H9 (cell line): ENCODE measurements at regions not wholly inside any gene's neighbourhood (a gene's known extent, or its start where the extent isn't known, plus 50 kb on each side); places are given as distances from the start of the nearest gene placed in this dataset.

Experiments
- DNase-seq: peaks from one replicate; pipeline ENCODE4 v3.0.0-alpha.2; 2017
- H2AFZ ChIP-seq: one replicate; pipeline ENCODE4 v1.6.1; 2013; ENCODE audit warnings: mild to moderate bottlenecking, low read length, control low read depth, moderate library complexity
- H2AK5ac ChIP-seq: 2 replicates; pipeline ENCODE4 v1.6.1; 2013; ENCODE audit warnings: low read length, control low read depth, mixed read lengths; ENCODE audit not compliant: insufficient read length
- H2BK120ac ChIP-seq: one replicate; pipeline ENCODE4 v1.6.1; 2013; ENCODE audit warnings: low read depth, mild to moderate bottlenecking, low read length, control low read depth, inconsistent platforms; ENCODE audit not compliant: poor library complexity, severe bottlenecking
- H2BK12ac ChIP-seq: 2 replicates; pipeline ENCODE4 v1.6.1; 2013; ENCODE audit warnings: low read length, control low read depth, mixed read lengths, low read depth; ENCODE audit not compliant: insufficient read length
- H2BK15ac ChIP-seq: 2 replicates; pipeline ENCODE4 v1.6.1; 2013; ENCODE audit warnings: low read depth, low read length, control low read depth
- H2BK20ac ChIP-seq: one replicate; pipeline ENCODE4 v1.6.1; 2013; ENCODE audit warnings: low read depth, mild to moderate bottlenecking, low read length, control low read depth, inconsistent platforms; ENCODE audit not compliant: poor library complexity, severe bottlenecking
- H2BK5ac ChIP-seq: 2 replicates; pipeline ENCODE4 v1.6.1; 2013; ENCODE audit warnings: low read length, control low read depth, mixed read lengths; ENCODE audit not compliant: insufficient read length
- H3K14ac ChIP-seq: 2 replicates; pipeline ENCODE4 v1.6.1; 2013; ENCODE audit warnings: low read length, control low read depth; ENCODE audit not compliant: insufficient read depth
- H3K18ac ChIP-seq: 2 replicates; pipeline ENCODE4 v1.6.1; 2013; ENCODE audit warnings: low read depth, mild to moderate bottlenecking, mixed read lengths, low read length, control low read depth; ENCODE audit not compliant: insufficient read length
- H3K23ac ChIP-seq: 2 replicates; pipeline ENCODE4 v1.6.1; 2013; ENCODE audit warnings: low read length, control low read depth, mixed read lengths, low read depth; ENCODE audit not compliant: insufficient read length
- H3K23me2 ChIP-seq: 2 replicates; pipeline ENCODE4 v1.6.1; 2013; ENCODE audit warnings: low read depth, mild to moderate bottlenecking, mixed read lengths, low read length, control low read depth; ENCODE audit not compliant: insufficient read length, poor library complexity, severe bottlenecking
- H3K27ac ChIP-seq: 2 replicates; pipeline ENCODE4 v1.5.1; 2013; ENCODE audit warnings: low read length, control low read depth, mixed read lengths, low read depth; ENCODE audit not compliant: insufficient read length
- H3K27me3 ChIP-seq: 2 replicates; pipeline ENCODE4 v1.6.1; 2013; ENCODE audit warnings: low read length, control low read depth, inconsistent platforms; ENCODE audit not compliant: insufficient read depth
- H3K4ac ChIP-seq: 2 replicates; pipeline ENCODE4 v1.6.1; 2013; ENCODE audit warnings: low read depth, mild to moderate bottlenecking, control low read depth, inconsistent platforms, low read length, moderate library complexity
- H3K4me1 ChIP-seq: 2 replicates; pipeline ENCODE4 v1.6.1; 2013; ENCODE audit warnings: low read length, control low read depth, inconsistent platforms; ENCODE audit not compliant: insufficient read depth
- H3K4me2 ChIP-seq: 2 replicates; pipeline ENCODE4 v1.6.1; 2013; ENCODE audit warnings: low read length, control low read depth, mixed read lengths; ENCODE audit not compliant: insufficient read length, insufficient read depth
- H3K56ac ChIP-seq: 2 replicates; pipeline ENCODE4 v1.6.1; 2013; ENCODE audit warnings: low read depth, mild to moderate bottlenecking, mixed read lengths, low read length, control low read depth; ENCODE audit not compliant: insufficient read length
- H3K79me1 ChIP-seq: 2 replicates; pipeline ENCODE4 v1.6.1; 2013; ENCODE audit warnings: low read depth, mild to moderate bottlenecking, moderate library complexity, low read length, control low read depth, inconsistent platforms; ENCODE audit not compliant: insufficient read depth, poor library complexity, severe bottlenecking
- H3K79me2 ChIP-seq: 2 replicates; pipeline ENCODE4 v1.6.1; 2013; ENCODE audit warnings: low read length, control low read depth, inconsistent platforms; ENCODE audit not compliant: insufficient read depth
- H3K9ac ChIP-seq: 2 replicates; pipeline ENCODE4 v1.6.1; 2013; ENCODE audit warnings: low read length, control low read depth, mixed read lengths; ENCODE audit not compliant: insufficient read length; ENCODE audit errors: extremely low read depth
- H3K9me3 ChIP-seq: one replicate; pipeline ENCODE4 v1.6.1; 2013; ENCODE audit warnings: low read depth, low read length, inconsistent platforms; ENCODE audit not compliant: control insufficient read depth
- H3T11ph ChIP-seq: one replicate; pipeline ENCODE4 v1.6.1; 2013; ENCODE audit warnings: mild to moderate bottlenecking, low read length, control low read depth, inconsistent platforms
- H4K20me1 ChIP-seq: one replicate; pipeline ENCODE4 v1.6.1; 2013; ENCODE audit not compliant: control insufficient read depth, insufficient read length, insufficient read depth
- H4K5ac ChIP-seq: 2 replicates; pipeline ENCODE4 v1.6.1; 2013; ENCODE audit warnings: low read depth, mild to moderate bottlenecking, mixed read lengths, low read length, control low read depth; ENCODE audit not compliant: insufficient read length
- H4K8ac ChIP-seq: replicated peaks from 2 replicates; pipeline ENCODE4 v1.6.1; 2013; ENCODE audit warnings: low read length, control low read depth, mixed read lengths, low read depth; ENCODE audit not compliant: insufficient read length
- H4K91ac ChIP-seq: 2 replicates; pipeline ENCODE4 v1.6.1; 2013; ENCODE audit warnings: low read depth, mild to moderate bottlenecking, moderate library complexity, mixed read lengths, low read length, control low read depth; ENCODE audit not compliant: insufficient read length
- H3K27ac Mint-ChIP-seq, 3 experiments: 2 replicates in 2 of 3; 3 replicates in 1 of 3; pipeline ENCODE4 v1.8.0; 2020 to 2021; ENCODE audit warnings: mixed read lengths in 3 of 3, mild to moderate bottlenecking in 1 of 3, moderate library complexity in 1 of 3
- H3K27me3 Mint-ChIP-seq: 2 replicates; pipeline ENCODE4 v1.8.0; 2021; ENCODE audit warnings: low read depth, mild to moderate bottlenecking, moderate library complexity, mixed read lengths
- H3K36me3 Mint-ChIP-seq, 3 experiments: 2 replicates in 2 of 3; 3 replicates in 1 of 3; pipeline ENCODE4 v1.8.0; 2020 to 2021; ENCODE audit warnings: low read depth in 3 of 3, mixed read lengths in 3 of 3; ENCODE audit not compliant: insufficient read depth in 1 of 3
- H3K4me1 Mint-ChIP-seq, 2 experiments: 2 replicates each; pipeline ENCODE4 v1.8.0; 2020; ENCODE audit warnings: mixed read lengths in 2 of 2
- H3K4me3 Mint-ChIP-seq, 2 experiments: 2 replicates in 1 of 2; 3 replicates in 1 of 2; pipeline ENCODE4 v1.8.0; 2020 to 2021; ENCODE audit warnings: mild to moderate bottlenecking in 2 of 2, mixed read lengths in 2 of 2, moderate library complexity in 1 of 2
- H3K9me3 Mint-ChIP-seq, 2 experiments: 2 replicates in 1 of 2; 3 replicates in 1 of 2; pipeline ENCODE4 v1.8.0; 2020; ENCODE audit warnings: mild to moderate bottlenecking in 2 of 2, mixed read lengths in 2 of 2, moderate library complexity in 1 of 2
- WGBS: extraction: QIAGEN DNeasy Blood & Tissue Kit; methylation state at CpG from one replicate; pipeline ENCODE4 v1.1.7; 2013; ENCODE audit warnings: missing lambda C conversion rate, low lambda C conversion rate, mixed read lengths; ENCODE audit not compliant: insufficient read length; ENCODE audit errors: extremely low coverage; 5-methylcytosine and 5-hydroxymethylcytosine counted together
- TF ChIP-seq, protein P1 (sequence below): fragments of 200-600 bp; sonication (generic); conservative IDR thresholded peaks from 3 replicates; pipeline ENCODE4 v1.8.0; 2021; ENCODE audit warnings: antibody characterized with exemption, mild to moderate bottlenecking

DNA sequence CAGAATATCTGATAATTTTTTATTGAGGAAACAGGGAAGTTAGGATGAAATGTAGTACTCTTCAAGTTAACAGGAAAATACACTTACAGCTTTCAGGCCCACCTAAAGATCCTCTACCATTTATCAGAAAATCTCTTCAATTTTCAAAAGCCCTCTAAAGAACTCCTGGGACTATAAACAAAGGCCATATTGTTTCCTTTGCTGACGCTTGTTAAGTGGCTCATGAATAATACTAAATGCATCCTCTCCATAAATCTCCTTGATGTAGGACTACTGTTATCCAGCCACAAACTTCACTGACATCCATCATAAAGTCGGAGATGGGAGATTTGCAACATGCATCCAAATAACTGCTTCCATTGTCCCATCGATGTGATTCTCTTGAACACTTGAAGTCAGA is 326.5 kb downstream of the ZIC1 start:
- TF ChIP-seq, protein P1, sequence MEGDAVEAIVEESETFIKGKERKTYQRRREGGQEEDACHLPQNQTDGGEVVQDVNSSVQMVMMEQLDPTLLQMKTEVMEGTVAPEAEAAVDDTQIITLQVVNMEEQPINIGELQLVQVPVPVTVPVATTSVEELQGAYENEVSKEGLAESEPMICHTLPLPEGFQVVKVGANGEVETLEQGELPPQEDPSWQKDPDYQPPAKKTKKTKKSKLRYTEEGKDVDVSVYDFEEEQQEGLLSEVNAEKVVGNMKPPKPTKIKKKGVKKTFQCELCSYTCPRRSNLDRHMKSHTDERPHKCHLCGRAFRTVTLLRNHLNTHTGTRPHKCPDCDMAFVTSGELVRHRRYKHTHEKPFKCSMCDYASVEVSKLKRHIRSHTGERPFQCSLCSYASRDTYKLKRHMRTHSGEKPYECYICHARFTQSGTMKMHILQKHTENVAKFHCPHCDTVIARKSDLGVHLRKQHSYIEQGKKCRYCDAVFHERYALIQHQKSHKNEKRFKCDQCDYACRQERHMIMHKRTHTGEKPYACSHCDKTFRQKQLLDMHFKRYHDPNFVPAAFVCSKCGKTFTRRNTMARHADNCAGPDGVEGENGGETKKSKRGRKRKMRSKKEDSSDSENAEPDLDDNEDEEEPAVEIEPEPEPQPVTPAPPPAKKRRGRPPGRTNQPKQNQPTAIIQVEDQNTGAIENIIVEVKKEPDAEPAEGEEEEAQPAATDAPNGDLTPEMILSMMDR: no peak
- no peak overlapping the region for H3K18ac ChIP-seq
- no CpG with 5 or more reads among the region's 3 CpGs for WGBS
- H2AK5ac ChIP-seq: no peak overlapping the region
- H3K14ac ChIP-seq: no peak overlapping the region
- no peaks in the 10 kb centered on the region for H3K23me2 ChIP-seq
- H4K5ac ChIP-seq: no peak overlapping the region
- H4K8ac ChIP-seq: no peak overlapping the region
- H3K23ac ChIP-seq: no peak overlapping the region
- H3K79me1 ChIP-seq: no peaks in the 10 kb centered on the region
- no peak overlapping the region for H3T11ph ChIP-seq
- peaks cover 29 to 30% of the 10 kb centered on the region in 2 experiments for H3K4me1 Mint-ChIP-seq
- DNase-seq: no peak
- no peak overlapping the region for H3K4me2 ChIP-seq
- no peaks in the 10 kb centered on the region for H3K9me3 Mint-ChIP-seq
- H2BK15ac ChIP-seq: no peak overlapping the region
- no peak overlapping the region for H2BK12ac ChIP-seq
- H3K56ac ChIP-seq: no peak overlapping the region
- no peak overlapping the region for H2BK20ac ChIP-seq
- no peak overlapping the region for H3K4ac ChIP-seq
- H3K27ac ChIP-seq: no peak overlapping the region
- peak overlapping the region in 1 of 3 experiments; percentile 51; a peak in 1 of 7 replicates for H3K27ac Mint-ChIP-seq
- no peaks in the 10 kb centered on the region for H3K27me3 Mint-ChIP-seq
- no peak overlapping the region for H4K91ac ChIP-seq
- no peak overlapping the region for H2BK120ac ChIP-seq
- H3K4me1 ChIP-seq: no peaks in the 10 kb centered on the region; the same call in 1 of the 2 replicates
- H3K36me3 Mint-ChIP-seq: no peaks in the 10 kb centered on the region
- H4K20me1 ChIP-seq: no peaks in the 10 kb centered on the region
- H2AFZ ChIP-seq: no peak overlapping the region
- H3K27me3 ChIP-seq: no peaks in the 10 kb centered on the region
- no peaks in the 10 kb centered on the region for H3K9me3 ChIP-seq
- no peak overlapping the region for H3K4me3 Mint-ChIP-seq
- no peaks in the 10 kb centered on the region for H3K79me2 ChIP-seq
- no peak overlapping the region for H3K9ac ChIP-seq
- H2BK5ac ChIP-seq: no peak overlapping the region
